ENCODE measurements at regions not wholly inside any gene's neighbourhood (a gene's known extent, or its start where the extent isn't known, plus 50 kb on each side); places are given as distances from the start of the nearest gene placed in this dataset.

- TF ChIP-seq, protein P1, sequence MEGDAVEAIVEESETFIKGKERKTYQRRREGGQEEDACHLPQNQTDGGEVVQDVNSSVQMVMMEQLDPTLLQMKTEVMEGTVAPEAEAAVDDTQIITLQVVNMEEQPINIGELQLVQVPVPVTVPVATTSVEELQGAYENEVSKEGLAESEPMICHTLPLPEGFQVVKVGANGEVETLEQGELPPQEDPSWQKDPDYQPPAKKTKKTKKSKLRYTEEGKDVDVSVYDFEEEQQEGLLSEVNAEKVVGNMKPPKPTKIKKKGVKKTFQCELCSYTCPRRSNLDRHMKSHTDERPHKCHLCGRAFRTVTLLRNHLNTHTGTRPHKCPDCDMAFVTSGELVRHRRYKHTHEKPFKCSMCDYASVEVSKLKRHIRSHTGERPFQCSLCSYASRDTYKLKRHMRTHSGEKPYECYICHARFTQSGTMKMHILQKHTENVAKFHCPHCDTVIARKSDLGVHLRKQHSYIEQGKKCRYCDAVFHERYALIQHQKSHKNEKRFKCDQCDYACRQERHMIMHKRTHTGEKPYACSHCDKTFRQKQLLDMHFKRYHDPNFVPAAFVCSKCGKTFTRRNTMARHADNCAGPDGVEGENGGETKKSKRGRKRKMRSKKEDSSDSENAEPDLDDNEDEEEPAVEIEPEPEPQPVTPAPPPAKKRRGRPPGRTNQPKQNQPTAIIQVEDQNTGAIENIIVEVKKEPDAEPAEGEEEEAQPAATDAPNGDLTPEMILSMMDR (conservative IDR thresholded peaks at IDR 0.05 in 1 of 2, IDR thresholded peaks at IDR 0.05 in 1 of 2; ENCODE audit: low read depth in 1 of 2, low read length in 2 of 2) = no peak
- no peak for TF ChIP-seq EZH2 (IDR thresholded peaks at IDR 0.05; ENCODE audit: low read length, missing control alignments)
- H3K27me3 ChIP-seq (ENCODE audit: control insufficient read depth, insufficient read depth, low read length) = no peaks in the 10 kb centered on the region
Measured at GRCh38 chr22:19580291-19580890, 56.2 kb upstream of the CLDN5 start.

DNA sequence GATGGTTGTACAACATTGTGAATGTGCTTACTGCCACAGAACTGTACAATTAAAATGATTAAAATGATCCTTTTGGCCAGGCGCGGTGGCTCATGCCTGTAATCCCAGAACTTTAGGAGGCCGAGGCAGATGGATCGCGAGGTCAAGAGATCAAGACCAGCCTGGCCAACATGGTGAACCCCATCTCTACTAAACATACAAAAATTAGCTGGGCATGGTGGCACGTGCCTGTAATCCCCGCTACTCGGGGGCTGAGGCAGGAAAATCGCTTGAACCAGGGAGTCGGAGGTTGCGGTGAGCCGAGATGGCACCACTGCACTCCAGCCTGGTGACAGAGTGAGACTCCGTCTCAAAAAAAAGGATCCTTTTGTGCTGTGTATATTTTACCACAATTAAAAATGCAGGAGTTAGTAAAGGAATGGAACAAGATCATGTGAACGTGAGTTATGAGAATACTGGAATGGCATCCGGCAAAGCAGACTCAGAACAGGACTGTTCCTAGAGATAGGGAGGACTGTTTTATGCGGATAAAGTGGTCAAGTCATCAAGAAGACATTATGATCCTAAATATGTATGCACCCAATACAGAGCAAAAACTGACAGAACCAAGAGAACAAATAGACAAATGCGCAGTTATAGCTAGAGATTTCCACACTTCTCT lies 58.0 kb upstream of the CLDN5 start:
- no peaks in the 10 kb centered on the region for H3K36me3 ChIP-seq (ENCODE audit: control insufficient read depth, insufficient read depth, low read length)
- TF ChIP-seq EZH2 (IDR thresholded peaks at IDR 0.05; ENCODE audit: low read length, missing control alignments) = no peak
- TF ChIP-seq, protein P1 (conservative IDR thresholded peaks at IDR 0.05 in 1 of 2, IDR thresholded peaks at IDR 0.05 in 1 of 2; ENCODE audit: low read depth in 1 of 2, low read length in 2 of 2) = no peak
- H3K4me2 ChIP-seq (ENCODE audit: extremely low read depth, insufficient read depth, low read length) = no peak overlapping the region

More at GRCh38 chr22:19580291-19580890, 56.2 kb upstream of the CLDN5 start:
- Histone ChIP-seq H3K4me2 (ENCODE audit: extremely low read depth, insufficient read depth, low read length) (no peak overlapping the region), H2AFZ (ENCODE audit: low read length) (no peak overlapping the region), H3K36me3 (ENCODE audit: control insufficient read depth, insufficient read depth, low read length) (no peaks in the 10 kb centered on the region), H3K9ac (ENCODE audit: insufficient read depth, low read length) (no peak overlapping the region), H3K9me3 (ENCODE audit: control insufficient read depth, insufficient read depth, low read depth, low read length) (no peaks in the 10 kb centered on the region), H3K79me2 (ENCODE audit: control insufficient read depth, insufficient read depth, low read length) (no peaks in the 10 kb centered on the region), H4K20me1 (ENCODE audit: control insufficient read depth, extremely low read depth, insufficient read depth, low read length) (no peaks in the 10 kb centered on the region), H3K4me3 (replicated peaks in 1 of 4; ENCODE audit: control extremely low read depth in 1 of 4, insufficient read depth in 1 of 4, low read depth in 3 of 4, low read length in 4 of 4) (no peak overlapping the region), H3K4me1 (ENCODE audit: control insufficient read depth, extremely low read depth, insufficient read depth, low read length) (peaks cover 5% of the 10 kb centered on the region), H3K27ac (ENCODE audit: insufficient read depth, low read length) (no peak overlapping the region)
- DNase-seq (ENCODE audit: low read depth in 2 of 2) = no peak

DNA sequence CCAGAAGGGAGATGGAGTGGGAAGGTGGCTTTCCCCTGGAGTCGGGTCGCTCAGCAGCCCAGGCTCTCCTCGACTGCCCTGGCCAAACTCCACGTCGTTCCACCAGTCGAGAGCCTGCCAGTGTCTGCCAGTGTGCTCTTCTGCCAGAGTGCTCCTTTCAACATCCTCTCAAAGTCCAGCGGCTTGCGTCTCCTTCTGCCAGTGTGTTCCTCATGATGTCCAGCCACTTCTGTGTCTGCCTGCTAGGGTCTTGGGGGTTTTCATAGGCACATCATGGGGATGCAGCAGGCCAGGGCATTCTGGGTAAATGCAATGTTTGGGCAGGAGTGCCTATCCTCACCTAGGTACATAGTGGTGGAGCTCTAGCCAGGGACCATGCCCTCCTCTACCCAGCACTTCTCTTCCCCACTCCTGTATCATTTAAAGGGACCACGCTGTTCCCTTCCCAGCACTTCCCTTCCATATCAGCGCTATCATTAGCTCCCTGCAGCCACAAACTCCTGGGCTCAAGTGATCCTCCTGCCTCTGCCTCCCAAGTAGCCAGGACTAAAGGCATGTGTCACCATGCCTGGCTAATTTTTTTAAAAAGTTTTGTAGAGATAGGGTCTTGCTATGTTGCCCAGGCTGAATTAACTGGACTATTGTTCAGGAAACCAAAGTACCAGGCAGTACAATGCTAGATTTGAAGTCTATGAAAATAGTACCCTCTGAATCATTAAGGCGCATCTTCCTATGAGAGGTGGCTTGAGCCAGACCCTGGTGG lies 62.9 kb upstream of the CLDN5 start:
- Histone ChIP-seq H3K9me3 (ENCODE audit: control insufficient read depth, insufficient read depth, low read depth, low read length) (no peaks in the 10 kb centered on the region), H3K4me1 (ENCODE audit: control insufficient read depth, extremely low read depth, insufficient read depth, low read length) (no peaks in the 10 kb centered on the region), H2AFZ (ENCODE audit: low read length) (no peak overlapping the region), H3K4me2 (ENCODE audit: extremely low read depth, insufficient read depth, low read length) (no peak overlapping the region), H3K9ac (ENCODE audit: insufficient read depth, low read length) (no peak overlapping the region), H3K27ac (ENCODE audit: insufficient read depth, low read length) (no peak overlapping the region), H3K36me3 (ENCODE audit: control insufficient read depth, insufficient read depth, low read length) (no peaks in the 10 kb centered on the region), H4K20me1 (ENCODE audit: control insufficient read depth, extremely low read depth, insufficient read depth, low read length) (no peaks in the 10 kb centered on the region), H3K4me3 (replicated peaks in 1 of 4; ENCODE audit: control extremely low read depth in 1 of 4, insufficient read depth in 1 of 4, low read depth in 3 of 4, low read length in 4 of 4) (no peak overlapping the region), H3K79me2 (ENCODE audit: control insufficient read depth, insufficient read depth, low read length) (no peaks in the 10 kb centered on the region), H3K27me3 (ENCODE audit: control insufficient read depth, insufficient read depth, low read length) (peaks cover 5% of the 10 kb centered on the region)
- TF ChIP-seq, protein P1 (conservative IDR thresholded peaks at IDR 0.05 in 1 of 2, IDR thresholded peaks at IDR 0.05 in 1 of 2; ENCODE audit: low read depth in 1 of 2, low read length in 2 of 2) = no peak
- TF ChIP-seq EZH2 (IDR thresholded peaks at IDR 0.05; ENCODE audit: low read length, missing control alignments) = no peak
- DNase-seq (ENCODE audit: low read depth in 2 of 2) = no peak

More for the DNA sequence above, 58.0 kb upstream of the CLDN5 start:
- H3K4me1 ChIP-seq (ENCODE audit: control insufficient read depth, extremely low read depth, insufficient read depth, low read length) = no peaks in the 10 kb centered on the region
- no peaks in the 10 kb centered on the region for H3K9me3 ChIP-seq (ENCODE audit: control insufficient read depth, insufficient read depth, low read depth, low read length)
- no peaks in the 10 kb centered on the region for H3K79me2 ChIP-seq (ENCODE audit: control insufficient read depth, insufficient read depth, low read length)
- no peak overlapping the region for H3K9ac ChIP-seq (ENCODE audit: insufficient read depth, low read length)
- no peak overlapping the region for H3K27ac ChIP-seq (ENCODE audit: insufficient read depth, low read length)
- no peaks in the 10 kb centered on the region for H4K20me1 ChIP-seq (ENCODE audit: control insufficient read depth, extremely low read depth, insufficient read depth, low read length)
- no peak overlapping the region for H3K4me3 ChIP-seq (replicated peaks in 1 of 4; ENCODE audit: control extremely low read depth in 1 of 4, insufficient read depth in 1 of 4, low read depth in 3 of 4, low read length in 4 of 4)
- H3K27me3 ChIP-seq (ENCODE audit: control insufficient read depth, insufficient read depth, low read length) = peaks cover 5% of the 10 kb centered on the region
- no peak for DNase-seq (ENCODE audit: low read depth in 2 of 2)
- no peak overlapping the region for H2AFZ ChIP-seq (ENCODE audit: low read length)

Measured in fibroblast of lung (primary cell).